H9 (cell line): ENCODE measurements at regions not wholly inside any gene's neighbourhood (a gene's known extent, or its start where the extent isn't known, plus 50 kb on each side); places are given as distances from the start of the nearest gene placed in this dataset.

Experiments
- DNase-seq: peaks from one replicate; pipeline ENCODE4 v3.0.0-alpha.2; 2017
- H2AFZ ChIP-seq: one replicate; pipeline ENCODE4 v1.6.1; 2013; ENCODE audit warnings: mild to moderate bottlenecking, low read length, control low read depth, moderate library complexity
- H2AK5ac ChIP-seq: 2 replicates; pipeline ENCODE4 v1.6.1; 2013; ENCODE audit warnings: low read length, control low read depth, mixed read lengths; ENCODE audit not compliant: insufficient read length
- H2BK120ac ChIP-seq: one replicate; pipeline ENCODE4 v1.6.1; 2013; ENCODE audit warnings: low read depth, mild to moderate bottlenecking, low read length, control low read depth, inconsistent platforms; ENCODE audit not compliant: poor library complexity, severe bottlenecking
- H2BK12ac ChIP-seq: 2 replicates; pipeline ENCODE4 v1.6.1; 2013; ENCODE audit warnings: low read length, control low read depth, mixed read lengths, low read depth; ENCODE audit not compliant: insufficient read length
- H2BK15ac ChIP-seq: 2 replicates; pipeline ENCODE4 v1.6.1; 2013; ENCODE audit warnings: low read depth, low read length, control low read depth
- H2BK20ac ChIP-seq: one replicate; pipeline ENCODE4 v1.6.1; 2013; ENCODE audit warnings: low read depth, mild to moderate bottlenecking, low read length, control low read depth, inconsistent platforms; ENCODE audit not compliant: poor library complexity, severe bottlenecking
- H2BK5ac ChIP-seq: 2 replicates; pipeline ENCODE4 v1.6.1; 2013; ENCODE audit warnings: low read length, control low read depth, mixed read lengths; ENCODE audit not compliant: insufficient read length
- H3K14ac ChIP-seq: 2 replicates; pipeline ENCODE4 v1.6.1; 2013; ENCODE audit warnings: low read length, control low read depth; ENCODE audit not compliant: insufficient read depth
- H3K18ac ChIP-seq: 2 replicates; pipeline ENCODE4 v1.6.1; 2013; ENCODE audit warnings: low read depth, mild to moderate bottlenecking, mixed read lengths, low read length, control low read depth; ENCODE audit not compliant: insufficient read length
- H3K23ac ChIP-seq: 2 replicates; pipeline ENCODE4 v1.6.1; 2013; ENCODE audit warnings: low read length, control low read depth, mixed read lengths, low read depth; ENCODE audit not compliant: insufficient read length
- H3K23me2 ChIP-seq: 2 replicates; pipeline ENCODE4 v1.6.1; 2013; ENCODE audit warnings: low read depth, mild to moderate bottlenecking, mixed read lengths, low read length, control low read depth; ENCODE audit not compliant: insufficient read length, poor library complexity, severe bottlenecking
- H3K27ac ChIP-seq: 2 replicates; pipeline ENCODE4 v1.5.1; 2013; ENCODE audit warnings: low read length, control low read depth, mixed read lengths, low read depth; ENCODE audit not compliant: insufficient read length
- H3K27me3 ChIP-seq: 2 replicates; pipeline ENCODE4 v1.6.1; 2013; ENCODE audit warnings: low read length, control low read depth, inconsistent platforms; ENCODE audit not compliant: insufficient read depth
- H3K4ac ChIP-seq: 2 replicates; pipeline ENCODE4 v1.6.1; 2013; ENCODE audit warnings: low read depth, mild to moderate bottlenecking, control low read depth, inconsistent platforms, low read length, moderate library complexity
- H3K4me1 ChIP-seq: 2 replicates; pipeline ENCODE4 v1.6.1; 2013; ENCODE audit warnings: low read length, control low read depth, inconsistent platforms; ENCODE audit not compliant: insufficient read depth
- H3K4me2 ChIP-seq: 2 replicates; pipeline ENCODE4 v1.6.1; 2013; ENCODE audit warnings: low read length, control low read depth, mixed read lengths; ENCODE audit not compliant: insufficient read length, insufficient read depth
- H3K56ac ChIP-seq: 2 replicates; pipeline ENCODE4 v1.6.1; 2013; ENCODE audit warnings: low read depth, mild to moderate bottlenecking, mixed read lengths, low read length, control low read depth; ENCODE audit not compliant: insufficient read length
- H3K79me1 ChIP-seq: 2 replicates; pipeline ENCODE4 v1.6.1; 2013; ENCODE audit warnings: low read depth, mild to moderate bottlenecking, moderate library complexity, low read length, control low read depth, inconsistent platforms; ENCODE audit not compliant: insufficient read depth, poor library complexity, severe bottlenecking
- H3K79me2 ChIP-seq: 2 replicates; pipeline ENCODE4 v1.6.1; 2013; ENCODE audit warnings: low read length, control low read depth, inconsistent platforms; ENCODE audit not compliant: insufficient read depth
- H3K9ac ChIP-seq: 2 replicates; pipeline ENCODE4 v1.6.1; 2013; ENCODE audit warnings: low read length, control low read depth, mixed read lengths; ENCODE audit not compliant: insufficient read length; ENCODE audit errors: extremely low read depth
- H3K9me3 ChIP-seq: one replicate; pipeline ENCODE4 v1.6.1; 2013; ENCODE audit warnings: low read depth, low read length, inconsistent platforms; ENCODE audit not compliant: control insufficient read depth
- H3T11ph ChIP-seq: one replicate; pipeline ENCODE4 v1.6.1; 2013; ENCODE audit warnings: mild to moderate bottlenecking, low read length, control low read depth, inconsistent platforms
- H4K20me1 ChIP-seq: one replicate; pipeline ENCODE4 v1.6.1; 2013; ENCODE audit not compliant: control insufficient read depth, insufficient read length, insufficient read depth
- H4K5ac ChIP-seq: 2 replicates; pipeline ENCODE4 v1.6.1; 2013; ENCODE audit warnings: low read depth, mild to moderate bottlenecking, mixed read lengths, low read length, control low read depth; ENCODE audit not compliant: insufficient read length
- H4K8ac ChIP-seq: replicated peaks from 2 replicates; pipeline ENCODE4 v1.6.1; 2013; ENCODE audit warnings: low read length, control low read depth, mixed read lengths, low read depth; ENCODE audit not compliant: insufficient read length
- H4K91ac ChIP-seq: 2 replicates; pipeline ENCODE4 v1.6.1; 2013; ENCODE audit warnings: low read depth, mild to moderate bottlenecking, moderate library complexity, mixed read lengths, low read length, control low read depth; ENCODE audit not compliant: insufficient read length
- H3K27ac Mint-ChIP-seq, 3 experiments: 2 replicates in 2 of 3; 3 replicates in 1 of 3; pipeline ENCODE4 v1.8.0; 2020 to 2021; ENCODE audit warnings: mixed read lengths in 3 of 3, mild to moderate bottlenecking in 1 of 3, moderate library complexity in 1 of 3
- H3K27me3 Mint-ChIP-seq: 2 replicates; pipeline ENCODE4 v1.8.0; 2021; ENCODE audit warnings: low read depth, mild to moderate bottlenecking, moderate library complexity, mixed read lengths
- H3K36me3 Mint-ChIP-seq, 3 experiments: 2 replicates in 2 of 3; 3 replicates in 1 of 3; pipeline ENCODE4 v1.8.0; 2020 to 2021; ENCODE audit warnings: low read depth in 3 of 3, mixed read lengths in 3 of 3; ENCODE audit not compliant: insufficient read depth in 1 of 3
- H3K4me1 Mint-ChIP-seq, 2 experiments: 2 replicates each; pipeline ENCODE4 v1.8.0; 2020; ENCODE audit warnings: mixed read lengths in 2 of 2
- H3K4me3 Mint-ChIP-seq, 2 experiments: 2 replicates in 1 of 2; 3 replicates in 1 of 2; pipeline ENCODE4 v1.8.0; 2020 to 2021; ENCODE audit warnings: mild to moderate bottlenecking in 2 of 2, mixed read lengths in 2 of 2, moderate library complexity in 1 of 2
- H3K9me3 Mint-ChIP-seq, 2 experiments: 2 replicates in 1 of 2; 3 replicates in 1 of 2; pipeline ENCODE4 v1.8.0; 2020; ENCODE audit warnings: mild to moderate bottlenecking in 2 of 2, mixed read lengths in 2 of 2, moderate library complexity in 1 of 2
- CTCF ChIP-seq: fragments of 200-600 bp; sonication (generic); conservative IDR thresholded peaks from 3 replicates; pipeline ENCODE4 v1.8.0; 2021; ENCODE audit warnings: antibody characterized with exemption, mild to moderate bottlenecking
- WGBS: extraction: QIAGEN DNeasy Blood & Tissue Kit; methylation state at CpG from one replicate; pipeline ENCODE4 v1.1.7; 2013; ENCODE audit warnings: missing lambda C conversion rate, low lambda C conversion rate, mixed read lengths; ENCODE audit not compliant: insufficient read length; ENCODE audit errors: extremely low coverage; 5-methylcytosine and 5-hydroxymethylcytosine counted together

GRCh38 chr5:155750101-155750500 is 576.9 kb upstream of the SGCD start:
- no peak overlapping the region for H4K8ac ChIP-seq
- Mint-ChIP-seq H3K36me3 (peaks cover 0 to 2% (median 0%) of the 10 kb centered on the region in 3 experiments; a peak in 2 of 7 replicates), H3K4me3 (no peak overlapping the region), H3K27ac (no peak overlapping the region), H3K27me3 (no peaks in the 10 kb centered on the region; the same call in 1 of the 2 replicates), H3K4me1 (no peaks in the 10 kb centered on the region), H3K9me3 (peaks cover 2 to 4% of the 10 kb centered on the region in 2 experiments; a peak in 4 of 5 replicates)
- no peaks in the 10 kb centered on the region for H3K79me2 ChIP-seq
- no peak overlapping the region for H2AFZ ChIP-seq
- H4K20me1 ChIP-seq: no peaks in the 10 kb centered on the region
- H3K9ac ChIP-seq: no peak overlapping the region
- no CpG with 5 or more reads among the region's 2 CpGs for WGBS
- H3K18ac ChIP-seq: no peak overlapping the region
- H4K5ac ChIP-seq: no peak overlapping the region
- H4K91ac ChIP-seq: no peak overlapping the region
- no peak overlapping the region for H3K23ac ChIP-seq
- H2BK12ac ChIP-seq: no peak overlapping the region
- H3T11ph ChIP-seq: no peak overlapping the region
- H2BK20ac ChIP-seq: no peak overlapping the region
- no peak for DNase-seq
- no peaks in the 10 kb centered on the region for H3K4me1 ChIP-seq
- H3K56ac ChIP-seq: no peak overlapping the region
- H3K4ac ChIP-seq: no peak overlapping the region
- H2BK5ac ChIP-seq: no peak overlapping the region
- no peak for TF ChIP-seq CTCF
- no peak overlapping the region for H3K27ac ChIP-seq
- no peak overlapping the region for H3K14ac ChIP-seq
- H3K4me2 ChIP-seq: no peak overlapping the region
- H3K23me2 ChIP-seq: no peaks in the 10 kb centered on the region
- no peaks in the 10 kb centered on the region; the same call in 1 of the 2 replicates for H3K27me3 ChIP-seq
- no peak overlapping the region for H2BK120ac ChIP-seq
- no peak overlapping the region for H2AK5ac ChIP-seq
- no peaks in the 10 kb centered on the region for H3K9me3 ChIP-seq
- H2BK15ac ChIP-seq: no peak overlapping the region
- no peaks in the 10 kb centered on the region for H3K79me1 ChIP-seq
